Neuron (in vitro differentiated cells): ENCODE measurements at regions not wholly inside any gene's neighbourhood (a gene's known extent, or its start where the extent isn't known, plus 50 kb on each side); places are given as distances from the start of the nearest gene placed in this dataset.
"Not testable (repeated sequence)": the region's sequence is repeated elsewhere in the genome, so short reads cannot be mapped to it uniquely, and the experiment has no call there.

Source experiments
- H2AFZ ChIP-seq: one replicate; pipeline ENCODE4 v1.6.1; 2013; ENCODE audit warnings: low read depth, mild to moderate bottlenecking, inconsistent platforms, low read length, moderate library complexity
- H3K27me3 ChIP-seq: one replicate; pipeline ENCODE4 v1.6.1; 2013; ENCODE audit warnings: low read length; ENCODE audit not compliant: insufficient read depth
- H3K36me3 ChIP-seq: one replicate; pipeline ENCODE4 v1.6.1; 2013; ENCODE audit warnings: low read length; ENCODE audit not compliant: insufficient read depth
- H3K4me1 ChIP-seq: one replicate; pipeline ENCODE4 v1.6.1; 2013; ENCODE audit warnings: low read length; ENCODE audit not compliant: insufficient read depth
- H3K4me3 ChIP-seq: 2 replicates; pipeline ENCODE4 v1.5.1; 2013; ENCODE audit warnings: mild to moderate bottlenecking, low read length, moderate library complexity
- H3K9me3 ChIP-seq: one replicate; pipeline ENCODE4 v1.6.1; 2013; ENCODE audit warnings: low read length

- Histone ChIP-seq H3K4me3 (no peak overlapping the region), H3K27me3 (no peaks in the 10 kb centered on the region), H3K9me3 (no peaks in the 10 kb centered on the region), H3K4me1 (no peaks in the 10 kb centered on the region), H3K36me3 (no peaks in the 10 kb centered on the region), H2AFZ (no peak overlapping the region)
These were observed 72.7 kb upstream of the NALF2 start for GRCh38 chrX:69431420-69431819.

- H3K4me3 ChIP-seq, result no peak overlapping the region
- H3K4me1 ChIP-seq, result no peaks in the 10 kb centered on the region
- no peaks in the 10 kb centered on the region for H3K9me3 ChIP-seq
- H2AFZ ChIP-seq, result no peak overlapping the region
- H3K27me3 ChIP-seq, result no peaks in the 10 kb centered on the region
- H3K36me3 ChIP-seq, result no peaks in the 10 kb centered on the region
These were observed 73.3 kb upstream of the NALF2 start for GRCh38 chrX:69430785-69431184.

GRCh38 chrX:69429339-69430015, 74.6 kb upstream of the NALF2 start:
- Histone ChIP-seq H3K4me3 (no peak overlapping the region), H3K36me3 (no peaks in the 10 kb centered on the region), H3K4me1 (no peaks in the 10 kb centered on the region), H2AFZ (no peak overlapping the region), H3K27me3 (no peaks in the 10 kb centered on the region), H3K9me3 (no peaks in the 10 kb centered on the region)

- Histone ChIP-seq H2AFZ (no peak overlapping the region), H3K27me3 (no peaks in the 10 kb centered on the region), H3K36me3 (no peaks in the 10 kb centered on the region), H3K4me1 (no peaks in the 10 kb centered on the region), H3K4me3 (no peak overlapping the region), H3K9me3 (no peaks in the 10 kb centered on the region)
These were observed 75.9 kb upstream of the NALF2 start for GRCh38 chrX:69428216-69428615.

GRCh38 chrX:69424910-69425309, 79.2 kb upstream of the NALF2 start:
- Histone ChIP-seq H3K4me1 (no peaks in the 10 kb centered on the region), H3K27me3 (no peaks in the 10 kb centered on the region), H3K9me3 (no peaks in the 10 kb centered on the region), H2AFZ (no peak overlapping the region), H3K36me3 (no peaks in the 10 kb centered on the region), H3K4me3 (no peak overlapping the region)

GRCh38 chrX:69424161-69424560, 80.0 kb upstream of the NALF2 start:
- Histone ChIP-seq H3K4me3 (no peak overlapping the region), H3K27me3 (no peaks in the 10 kb centered on the region), H3K4me1 (no peaks in the 10 kb centered on the region), H3K36me3 (no peaks in the 10 kb centered on the region), H3K9me3 (no peaks in the 10 kb centered on the region), H2AFZ (no peak overlapping the region)

- not testable (repeated sequence) for H2AFZ ChIP-seq, H3K4me1 ChIP-seq, H3K4me3 ChIP-seq, H3K36me3 ChIP-seq, H3K27me3 ChIP-seq, H3K9me3 ChIP-seq
These were observed 81.9 kb upstream of the NALF2 start for GRCh38 chrX:69422208-69422607.

GRCh38 chrX:69415698-69416097, 88.4 kb upstream of the NALF2 start:
- Histone ChIP-seq H3K27me3 (no peaks in the 10 kb centered on the region), H3K4me1 (no peaks in the 10 kb centered on the region), H3K9me3 (no peaks in the 10 kb centered on the region), H3K36me3 (no peaks in the 10 kb centered on the region), H3K4me3 (no peak overlapping the region), H2AFZ (no peak overlapping the region)

GRCh38 chrX:69412661-69413060, 91.5 kb upstream of the NALF2 start:
- H3K36me3 ChIP-seq, result no peaks in the 10 kb centered on the region
- H3K9me3 ChIP-seq, result no peaks in the 10 kb centered on the region
- no peaks in the 10 kb centered on the region for H3K27me3 ChIP-seq
- H3K4me1 ChIP-seq, result no peaks in the 10 kb centered on the region
- no peak overlapping the region for H3K4me3 ChIP-seq
- no peak overlapping the region for H2AFZ ChIP-seq

GRCh38 chrX:69398881-69399280, 105.2 kb upstream of the NALF2 start:
- peaks cover 14% of the 10 kb centered on the region for H3K4me1 ChIP-seq
- no peak overlapping the region for H2AFZ ChIP-seq
- no peaks in the 10 kb centered on the region for H3K36me3 ChIP-seq
- H3K4me3 ChIP-seq, result no peak overlapping the region
- H3K27me3 ChIP-seq, result peaks cover 3% of the 10 kb centered on the region
- H3K9me3 ChIP-seq, result no peaks in the 10 kb centered on the region

GRCh38 chrX:69396916-69397315, 107.2 kb upstream of the NALF2 start:
- H3K36me3 ChIP-seq, result no peaks in the 10 kb centered on the region
- no peak overlapping the region for H2AFZ ChIP-seq
- no peak overlapping the region for H3K4me3 ChIP-seq
- peaks cover 3% of the 10 kb centered on the region for H3K27me3 ChIP-seq
- peaks cover 14% of the 10 kb centered on the region for H3K4me1 ChIP-seq
- no peaks in the 10 kb centered on the region for H3K9me3 ChIP-seq

GRCh38 chrX:69395306-69395705, 108.8 kb upstream of the NALF2 start:
- Histone ChIP-seq H3K27me3 (peaks cover 3% of the 10 kb centered on the region), H3K36me3 (no peaks in the 10 kb centered on the region), H3K9me3 (no peaks in the 10 kb centered on the region), H3K4me1 (peaks cover 14% of the 10 kb centered on the region), H3K4me3 (no peak overlapping the region), H2AFZ (no peak overlapping the region)

GRCh38 chrX:69389101-69389501, 115.0 kb upstream of the NALF2 start:
- H3K4me3 ChIP-seq, result no peak overlapping the region

GRCh38 chrX:69388526-69388925, 115.6 kb upstream of the NALF2 start:
- peaks cover 5% of the 10 kb centered on the region for H3K27me3 ChIP-seq

More at GRCh38 chrX:69389101-69389501, 115.0 kb upstream of the NALF2 start:
- Histone ChIP-seq H2AFZ (no peak overlapping the region), H3K9me3 (no peaks in the 10 kb centered on the region), H3K36me3 (no peaks in the 10 kb centered on the region), H3K27me3 (peaks cover 5% of the 10 kb centered on the region), H3K4me1 (no peaks in the 10 kb centered on the region)

More at GRCh38 chrX:69388526-69388925, 115.6 kb upstream of the NALF2 start:
- Histone ChIP-seq H3K9me3 (no peaks in the 10 kb centered on the region), H2AFZ (no peak overlapping the region), H3K36me3 (no peaks in the 10 kb centered on the region), H3K4me1 (no peaks in the 10 kb centered on the region), H3K4me3 (no peak overlapping the region)
